ENCODE measurements at regions not wholly inside any gene's neighbourhood (a gene's known extent, or its start where the extent isn't known, plus 50 kb on each side); places are given as distances from the start of the nearest gene placed in this dataset.
A peak's percentile ranks its signal among the peaks of the same experiment; 100 is the strongest.

DNA sequence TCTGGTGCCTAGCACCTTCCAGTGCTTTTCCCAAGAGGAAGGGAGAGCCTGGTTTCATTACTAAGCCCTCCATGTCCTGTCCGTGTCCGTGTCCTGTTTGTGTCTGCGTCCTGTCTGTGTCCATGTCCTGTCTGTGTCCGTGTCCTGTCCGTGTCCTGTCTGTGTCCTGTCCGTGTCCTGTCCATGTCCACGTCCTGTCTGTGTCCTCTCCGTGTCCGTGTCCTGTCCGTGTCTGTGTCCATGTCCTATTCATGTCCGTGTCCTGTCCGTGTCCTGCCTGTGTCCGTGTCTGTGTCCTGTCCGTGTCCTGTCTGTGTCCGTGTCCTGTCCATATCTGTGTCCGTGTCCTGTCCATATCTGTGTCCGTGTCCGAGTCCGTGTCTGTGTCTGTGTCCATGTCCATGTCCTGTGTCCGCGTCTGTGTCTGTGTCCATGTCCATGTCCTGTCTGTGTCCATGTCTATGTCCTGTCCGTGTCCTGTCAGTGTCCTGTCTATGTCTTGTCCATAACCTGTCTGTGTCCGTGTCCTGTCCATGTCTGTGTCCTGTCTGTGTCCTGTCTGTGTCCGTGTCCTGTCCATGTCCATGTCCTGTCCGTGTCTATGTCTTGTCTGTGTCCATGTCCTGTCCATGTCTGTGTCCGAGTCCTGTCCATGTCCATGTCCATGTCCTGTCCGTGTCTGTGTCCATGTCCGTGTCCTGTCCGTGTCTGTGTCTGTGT lies 54.4 kb upstream of the BHLHE23 start:
- TF ChIP-seq, protein P1, sequence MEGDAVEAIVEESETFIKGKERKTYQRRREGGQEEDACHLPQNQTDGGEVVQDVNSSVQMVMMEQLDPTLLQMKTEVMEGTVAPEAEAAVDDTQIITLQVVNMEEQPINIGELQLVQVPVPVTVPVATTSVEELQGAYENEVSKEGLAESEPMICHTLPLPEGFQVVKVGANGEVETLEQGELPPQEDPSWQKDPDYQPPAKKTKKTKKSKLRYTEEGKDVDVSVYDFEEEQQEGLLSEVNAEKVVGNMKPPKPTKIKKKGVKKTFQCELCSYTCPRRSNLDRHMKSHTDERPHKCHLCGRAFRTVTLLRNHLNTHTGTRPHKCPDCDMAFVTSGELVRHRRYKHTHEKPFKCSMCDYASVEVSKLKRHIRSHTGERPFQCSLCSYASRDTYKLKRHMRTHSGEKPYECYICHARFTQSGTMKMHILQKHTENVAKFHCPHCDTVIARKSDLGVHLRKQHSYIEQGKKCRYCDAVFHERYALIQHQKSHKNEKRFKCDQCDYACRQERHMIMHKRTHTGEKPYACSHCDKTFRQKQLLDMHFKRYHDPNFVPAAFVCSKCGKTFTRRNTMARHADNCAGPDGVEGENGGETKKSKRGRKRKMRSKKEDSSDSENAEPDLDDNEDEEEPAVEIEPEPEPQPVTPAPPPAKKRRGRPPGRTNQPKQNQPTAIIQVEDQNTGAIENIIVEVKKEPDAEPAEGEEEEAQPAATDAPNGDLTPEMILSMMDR (IDR thresholded peaks at IDR 0.05): no peak
- no peak for TF ChIP-seq POLR2AphosphoS5 (IDR thresholded peaks at IDR 0.05; ENCODE audit: low read depth, low read length)
- TF ChIP-seq, protein P2, sequence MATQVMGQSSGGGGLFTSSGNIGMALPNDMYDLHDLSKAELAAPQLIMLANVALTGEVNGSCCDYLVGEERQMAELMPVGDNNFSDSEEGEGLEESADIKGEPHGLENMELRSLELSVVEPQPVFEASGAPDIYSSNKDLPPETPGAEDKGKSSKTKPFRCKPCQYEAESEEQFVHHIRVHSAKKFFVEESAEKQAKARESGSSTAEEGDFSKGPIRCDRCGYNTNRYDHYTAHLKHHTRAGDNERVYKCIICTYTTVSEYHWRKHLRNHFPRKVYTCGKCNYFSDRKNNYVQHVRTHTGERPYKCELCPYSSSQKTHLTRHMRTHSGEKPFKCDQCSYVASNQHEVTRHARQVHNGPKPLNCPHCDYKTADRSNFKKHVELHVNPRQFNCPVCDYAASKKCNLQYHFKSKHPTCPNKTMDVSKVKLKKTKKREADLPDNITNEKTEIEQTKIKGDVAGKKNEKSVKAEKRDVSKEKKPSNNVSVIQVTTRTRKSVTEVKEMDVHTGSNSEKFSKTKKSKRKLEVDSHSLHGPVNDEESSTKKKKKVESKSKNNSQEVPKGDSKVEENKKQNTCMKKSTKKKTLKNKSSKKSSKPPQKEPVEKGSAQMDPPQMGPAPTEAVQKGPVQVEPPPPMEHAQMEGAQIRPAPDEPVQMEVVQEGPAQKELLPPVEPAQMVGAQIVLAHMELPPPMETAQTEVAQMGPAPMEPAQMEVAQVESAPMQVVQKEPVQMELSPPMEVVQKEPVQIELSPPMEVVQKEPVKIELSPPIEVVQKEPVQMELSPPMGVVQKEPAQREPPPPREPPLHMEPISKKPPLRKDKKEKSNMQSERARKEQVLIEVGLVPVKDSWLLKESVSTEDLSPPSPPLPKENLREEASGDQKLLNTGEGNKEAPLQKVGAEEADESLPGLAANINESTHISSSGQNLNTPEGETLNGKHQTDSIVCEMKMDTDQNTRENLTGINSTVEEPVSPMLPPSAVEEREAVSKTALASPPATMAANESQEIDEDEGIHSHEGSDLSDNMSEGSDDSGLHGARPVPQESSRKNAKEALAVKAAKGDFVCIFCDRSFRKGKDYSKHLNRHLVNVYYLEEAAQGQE (IDR thresholded peaks at IDR 0.05; ENCODE audit: insufficient read depth in 1 of 2, low read depth in 2 of 2, low read length in 1 of 2): peak in 1 of 2 experiments; percentile 12; a peak in 1 of 4 replicates
- TF ChIP-seq TCF7L2 (IDR thresholded peaks at IDR 0.05; ENCODE audit: low read depth, low read length): no peak
- no peak for TF ChIP-seq SIN3A (IDR thresholded peaks at IDR 0.05; ENCODE audit: borderline replicate concordance, insufficient read depth, low read depth, low read length)
